Prostate gland (tissue), 2 donors: ENCODE measurements at regions not wholly inside any gene's neighbourhood (a gene's known extent, or its start where the extent isn't known, plus 50 kb on each side); places are given as distances from the start of the nearest gene placed in this dataset.
A peak's percentile ranks its signal among the peaks of the same experiment; 100 is the strongest.

Experiments
- DNase-seq: peaks from one replicate; pipeline ENCODE4 v3.0.0-alpha.2; 2019; ENCODE audit warnings: low spot score
- H3K27ac ChIP-seq, 2 donors: fragments of 200-600 bp; sonication (generic); 2 replicates each; pipeline ENCODE4 v1.5.1; 2017 to 2019
- H3K27me3 ChIP-seq: fragments of 200-600 bp; sonication (generic); replicated peaks from 2 replicates; pipeline ENCODE4 v1.5.1; 2019; ENCODE audit not compliant: insufficient read depth
- H3K36me3 ChIP-seq, 2 donors: fragments of 200-600 bp; sonication (generic); 1 replicate in 1 of 2; 2 replicates in 1 of 2; pipeline versions ENCODE4 v1.5.1 to v1.8.1; 2017 to 2019
- H3K4me1 ChIP-seq: fragments of 200-600 bp; sonication (generic); replicated peaks from 2 replicates; pipeline ENCODE4 v1.5.1; 2019
- H3K4me3 ChIP-seq, 2 donors: fragments of 200-600 bp; sonication (generic); 2 replicates each; pipeline ENCODE4 v1.5.1; 2017 to 2019
- H3K9me3 ChIP-seq: fragments of 200-600 bp; sonication (generic); 2 replicates; pipeline ENCODE4 v1.5.1; 2017
- CTCF ChIP-seq, 4 experiments: fragments of 200-600 bp in 2 of 4; fragments of 450-650 bp in 2 of 4; sonication (generic) in 2 of 4; IDR thresholded peaks; 1 replicate in 3 of 4; 2 replicates in 1 of 4; pipeline ENCODE4 v1.5.1; 2016 to 2019; ENCODE audit warnings: antibody characterized with exemption in 4 of 4, mild to moderate bottlenecking in 2 of 4, moderate library complexity in 2 of 4
- POLR2A ChIP-seq: fragments of 450-650 bp; IDR thresholded peaks from one replicate; pipeline ENCODE4 v1.6.1; 2016; ENCODE audit warnings: antibody characterized with exemption, mild to moderate bottlenecking
- POLR2AphosphoS5 ChIP-seq: sonication (generic); formaldehyde crosslinking; IDR thresholded peaks from one replicate; pipeline ENCODE4 v1.6.1; 2017; ENCODE audit warnings: antibody characterized with exemption
- WGBS: methylation state at CpG from one replicate; pipeline ENCODE4 v1.1.5; 2018; 5-methylcytosine and 5-hydroxymethylcytosine counted together
- intact Hi-C: fragments of 100-400 bp; cut with DNase I; formaldehyde crosslinking; loops from one replicate; pipeline ENCODE4 v1.14.2; 2022

- Histone ChIP-seq H3K4me3 (no peak overlapping the region), H3K27me3 (no peaks in the 10 kb centered on the region), H3K4me1 (no peaks in the 10 kb centered on the region), H3K27ac (no peak overlapping the region), H3K36me3 (no peaks in the 10 kb centered on the region), H3K9me3 (no peaks in the 10 kb centered on the region)
- no peak for TF ChIP-seq POLR2AphosphoS5
- no peak for TF ChIP-seq CTCF (IDR thresholded peaks at IDR 0.05)
- DNase-seq = no peak
- WGBS = 81% methylated on average over 4 of the region's 4 CpGs
- intact Hi-C loops = no loop called here
Measured at GRCh38 chr7:131970602-131971001, 414.2 kb upstream of the PODXL start.

GRCh38 chr7:131969560-131969959, 413.1 kb upstream of the PODXL start:
- WGBS = 97% methylated on average over 4 of the region's 4 CpGs
- TF ChIP-seq CTCF (IDR thresholded peaks at IDR 0.05) (no peak), POLR2A (no peak)

GRCh38 chr7:131967216-131967730, 410.8 kb upstream of the PODXL start:
- no peak overlapping the region for H3K27ac ChIP-seq
- 59% methylated on average over 2 of the region's 2 CpGs for WGBS
- H3K9me3 ChIP-seq = no peaks in the 10 kb centered on the region
- no peaks in the 10 kb centered on the region for H3K36me3 ChIP-seq
- no peak for DNase-seq
- no peak overlapping the region for H3K4me3 ChIP-seq
- no peaks in the 10 kb centered on the region for H3K4me1 ChIP-seq
- TF ChIP-seq CTCF (IDR thresholded peaks at IDR 0.05) (no peak), POLR2A (no peak), POLR2AphosphoS5 (no peak)
- no peaks in the 10 kb centered on the region for H3K27me3 ChIP-seq
- intact Hi-C loops = no loop called here

More at GRCh38 chr7:131969560-131969959, 413.1 kb upstream of the PODXL start:
- H3K4me3 ChIP-seq = no peak overlapping the region
- H3K9me3 ChIP-seq = no peaks in the 10 kb centered on the region
- no peak overlapping the region for H3K27ac ChIP-seq
- no peaks in the 10 kb centered on the region for H3K36me3 ChIP-seq
- intact Hi-C loops = no loop called here
- H3K4me1 ChIP-seq = no peaks in the 10 kb centered on the region
- no peaks in the 10 kb centered on the region for H3K27me3 ChIP-seq
- no peak for DNase-seq

GRCh38 chr7:131964203-131964602, 407.8 kb upstream of the PODXL start:
- no peaks in the 10 kb centered on the region for H3K36me3 ChIP-seq
- 94% methylated on average over 7 of the region's 7 CpGs for WGBS
- no peak for DNase-seq
- TF ChIP-seq POLR2A (no peak), CTCF (IDR thresholded peaks at IDR 0.05) (no peak), POLR2AphosphoS5 (no peak)
- H3K4me3 ChIP-seq = no peak overlapping the region
- no peaks in the 10 kb centered on the region for H3K9me3 ChIP-seq
- H3K4me1 ChIP-seq = peaks cover 3% of the 10 kb centered on the region
- H3K27ac ChIP-seq = no peak overlapping the region
- no peaks in the 10 kb centered on the region for H3K27me3 ChIP-seq
- intact Hi-C loops = no loop called here

GRCh38 chr7:131961054-131961680, 404.7 kb upstream of the PODXL start:
- Histone ChIP-seq H3K27ac (no peak overlapping the region), H3K4me1 (peaks cover 3% of the 10 kb centered on the region), H3K4me3 (no peak overlapping the region), H3K9me3 (no peaks in the 10 kb centered on the region), H3K36me3 (no peaks in the 10 kb centered on the region), H3K27me3 (no peaks in the 10 kb centered on the region)
- intact Hi-C loops = no loop called here
- 37% methylated on average over 11 of the region's 11 CpGs for WGBS
- no peak for TF ChIP-seq CTCF (IDR thresholded peaks at IDR 0.05)
- peak; percentile 51 for TF ChIP-seq POLR2AphosphoS5
- TF ChIP-seq POLR2A = no peak
- DNase-seq = peak; percentile 42
